ENCODE measurements at regions not wholly inside any gene's neighbourhood (a gene's known extent, or its start where the extent isn't known, plus 50 kb on each side); places are given as distances from the start of the nearest gene placed in this dataset.

DNA sequence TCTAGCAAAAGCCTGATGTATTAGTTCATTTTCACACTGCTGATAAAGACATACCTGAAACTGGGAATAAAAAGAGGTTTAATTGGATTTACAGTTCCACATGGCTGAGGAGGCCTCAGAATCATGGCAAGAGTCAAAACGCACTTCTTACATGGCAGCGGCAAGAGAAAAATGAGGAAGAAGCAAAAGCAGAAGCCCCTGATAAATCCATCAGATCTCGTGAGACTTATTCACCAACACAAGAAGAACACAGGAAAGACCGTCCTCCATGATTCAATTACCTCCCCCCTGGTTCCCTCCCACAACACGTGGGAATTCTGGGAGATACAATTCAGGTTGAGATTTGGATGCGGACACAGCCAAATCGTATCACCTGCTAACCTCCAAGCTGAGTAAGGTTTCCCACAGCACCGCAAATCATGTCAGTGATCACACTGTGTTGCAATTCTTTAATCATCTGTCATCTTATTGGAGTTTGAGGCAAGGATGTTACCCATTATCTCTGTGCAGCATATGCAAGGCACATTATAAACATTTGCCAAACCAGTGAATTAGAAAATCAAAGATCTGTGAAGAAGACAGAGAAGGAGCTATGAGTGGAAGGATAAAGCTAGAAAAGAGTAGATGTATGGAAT is 128.5 kb downstream of the ZNF281 start:
- DNase-seq = no peak

GRCh38 chr1:200279810-200280411 is 129.9 kb downstream of the ZNF281 start:
- peak; percentile 23 for DNase-seq

DNA sequence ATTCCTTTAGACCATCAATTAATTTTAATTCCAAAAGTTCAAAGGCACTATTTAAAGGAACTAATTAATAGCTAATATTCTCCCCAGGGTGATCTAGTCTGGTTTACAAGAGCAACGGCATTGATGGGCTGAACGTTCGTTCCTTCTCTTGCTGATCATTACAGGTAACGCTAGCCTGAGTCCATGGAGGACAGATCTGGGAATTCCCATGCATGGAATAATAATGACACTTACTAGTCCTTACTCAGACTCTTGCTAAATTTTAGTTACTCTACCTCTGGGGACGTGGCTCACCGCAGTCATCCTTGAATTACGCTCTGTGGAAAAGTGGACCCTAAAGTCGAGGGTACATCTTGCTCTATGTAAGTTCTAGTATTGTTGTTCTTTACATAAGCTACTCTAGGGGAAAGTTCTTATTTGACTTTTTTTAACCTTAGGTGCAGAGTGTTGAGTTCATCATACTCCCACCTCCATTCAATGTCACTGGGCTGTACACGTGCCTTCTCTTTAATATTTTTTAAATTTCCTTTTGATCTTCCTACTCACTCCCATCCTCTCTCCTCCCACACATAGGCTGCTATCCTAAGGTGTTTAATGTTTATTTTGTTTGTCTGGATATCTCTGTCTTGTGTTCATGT is 133.9 kb downstream of the ZNF281 start:
- no peak for DNase-seq

DNA sequence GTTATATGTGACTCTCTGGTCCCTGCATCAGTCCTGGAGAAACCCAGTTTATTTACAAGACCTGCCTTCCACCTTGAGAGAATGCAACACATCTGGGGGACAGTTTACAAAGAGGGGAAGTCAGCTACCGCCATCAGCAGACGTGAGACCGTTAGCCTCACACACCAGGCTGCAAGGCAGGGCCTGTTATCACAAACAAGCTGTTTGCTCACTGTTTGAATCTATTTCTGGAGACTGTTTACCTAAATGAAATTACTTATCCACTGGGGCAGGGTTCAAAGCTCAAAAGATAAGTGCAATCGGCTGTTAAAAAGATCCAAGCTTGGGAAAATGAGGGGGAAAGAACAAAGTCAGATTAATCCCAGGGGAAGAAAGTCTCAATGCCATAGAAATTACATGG is 134.4 kb downstream of the ZNF281 start:
- DNase-seq = no peak

DNA sequence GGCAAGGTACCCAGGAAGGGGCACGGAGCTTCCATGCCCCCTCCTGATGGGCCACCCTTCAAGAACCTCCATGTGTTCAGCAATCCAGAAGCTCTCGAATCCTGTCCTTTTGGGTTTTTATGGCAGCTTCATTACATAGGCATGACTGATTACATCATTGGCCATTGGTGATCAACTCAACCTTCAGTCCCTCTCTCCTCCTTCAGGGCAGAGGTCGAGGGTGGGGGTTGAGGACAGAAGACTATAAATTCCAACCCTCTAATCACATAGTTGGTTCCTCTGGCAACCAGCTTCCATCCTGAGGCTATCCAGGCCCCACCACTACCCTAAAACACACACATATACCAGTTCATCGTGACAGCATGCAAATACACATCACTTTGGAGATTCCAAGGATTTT is 135.7 kb downstream of the ZNF281 start:
- DNase-seq = no peak

DNA sequence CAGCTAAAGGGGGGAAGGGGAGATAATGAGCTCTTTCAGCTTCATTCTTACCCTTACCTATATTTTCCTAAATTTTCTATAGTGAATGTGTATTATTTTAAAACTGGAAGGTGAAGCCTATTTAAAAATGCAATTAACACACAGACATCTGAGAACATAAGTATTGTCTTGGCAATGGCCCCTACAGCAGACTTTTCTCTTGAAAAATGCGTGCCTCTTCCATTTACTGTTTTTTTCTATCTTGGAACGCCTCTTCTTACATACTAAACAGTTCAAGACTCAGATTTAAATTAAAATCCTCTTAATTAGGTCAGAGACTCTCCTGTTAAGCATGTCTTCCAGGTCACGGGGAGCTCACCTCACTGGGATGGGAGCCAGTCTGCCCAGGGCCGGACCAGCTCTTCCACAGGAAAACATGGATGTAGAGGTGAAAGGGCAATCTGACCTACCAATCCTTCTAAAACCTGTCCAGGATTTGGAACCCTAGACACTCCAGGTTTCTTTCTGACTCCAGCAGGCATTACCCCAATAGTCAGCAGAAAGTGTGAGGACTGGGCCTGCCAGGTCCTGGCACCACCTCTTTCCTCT is 137.3 kb downstream of the ZNF281 start:
- DNase-seq = no peak

GRCh38 chr1:200269256-200269655 is 140.6 kb downstream of the ZNF281 start:
- DNase-seq = no peak

DNA sequence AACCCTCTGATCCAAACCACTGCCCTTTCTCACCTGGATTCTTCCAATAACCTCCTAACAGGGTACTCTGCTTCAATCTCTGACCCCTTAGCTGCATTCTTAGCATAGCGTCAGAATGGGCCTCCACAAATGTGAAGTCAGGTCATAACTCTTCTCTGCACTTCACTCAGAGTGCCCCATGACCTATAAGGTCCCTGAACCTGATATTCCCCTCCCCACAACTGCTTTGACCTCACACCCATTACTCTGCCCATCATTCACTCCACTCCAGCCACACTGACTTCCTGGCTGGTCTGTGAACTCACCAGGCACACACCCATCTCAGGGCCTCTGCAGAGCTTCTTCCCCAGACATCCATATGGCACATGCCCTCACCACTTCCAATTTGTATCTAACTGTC is 141.9 kb downstream of the ZNF281 start:
- DNase-seq = no peak

GRCh38 chr1:200267458-200267857 is 142.4 kb downstream of the ZNF281 start:
- DNase-seq = no peak

GRCh38 chr1:200266871-200267270 is 143.0 kb downstream of the ZNF281 start:
- DNase-seq = no peak

DNA sequence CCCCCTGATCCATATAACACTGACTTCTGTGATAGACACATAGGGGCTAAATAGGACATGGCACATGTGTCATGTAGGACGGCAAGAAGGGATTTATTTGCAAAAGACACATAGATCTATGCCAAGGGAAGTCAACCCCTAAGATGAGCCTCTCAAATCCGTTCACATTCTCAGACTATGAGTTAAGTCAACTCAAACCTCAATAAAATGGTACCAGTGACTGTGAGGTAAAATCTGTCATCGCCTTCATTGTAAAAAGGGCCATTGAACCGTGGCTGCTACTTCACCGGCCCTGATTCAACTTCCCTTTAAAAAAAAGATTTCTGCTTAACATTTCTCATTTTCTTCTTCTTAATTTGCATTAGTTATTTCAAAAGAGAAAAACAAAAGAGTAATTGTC is 144.0 kb downstream of the ZNF281 start:
- DNase-seq = no peak

- no peak for DNase-seq
Observed at GRCh38 chr1:200265104-200265503, 144.7 kb downstream of the ZNF281 start.

- no peak for DNase-seq
Observed at GRCh38 chr1:200263203-200263602, 146.6 kb downstream of the ZNF281 start.

DNA sequence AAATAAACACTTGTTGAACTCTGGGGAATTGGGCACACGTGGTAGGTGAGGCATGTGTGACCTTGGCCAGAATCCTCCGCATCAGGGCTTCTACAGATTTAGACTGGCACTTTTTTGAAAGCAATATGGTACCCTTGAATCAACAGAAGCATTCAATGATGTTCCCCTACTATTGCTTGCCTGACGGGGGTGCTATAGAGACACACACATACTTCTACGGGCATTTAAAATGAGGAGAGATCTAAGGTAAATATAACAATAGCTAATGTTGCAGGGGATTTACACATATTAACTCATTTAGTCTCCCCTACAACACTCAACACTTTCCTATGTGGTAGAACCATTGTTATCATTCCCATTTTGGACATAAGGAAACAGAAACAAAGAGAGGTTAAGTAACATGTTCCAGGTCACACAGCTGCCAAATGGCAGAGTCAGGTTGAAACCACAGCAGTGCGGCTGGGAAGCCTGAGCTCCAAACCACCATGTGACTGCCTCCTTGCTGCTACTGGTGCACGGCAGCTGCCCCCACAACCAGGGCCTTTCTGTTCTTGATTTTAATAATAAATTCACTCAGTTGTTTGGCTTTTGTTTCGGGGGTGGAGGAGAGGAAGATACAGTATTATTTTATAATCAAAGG is 147.4 kb downstream of the ZNF281 start:
- no peak for DNase-seq

DNA sequence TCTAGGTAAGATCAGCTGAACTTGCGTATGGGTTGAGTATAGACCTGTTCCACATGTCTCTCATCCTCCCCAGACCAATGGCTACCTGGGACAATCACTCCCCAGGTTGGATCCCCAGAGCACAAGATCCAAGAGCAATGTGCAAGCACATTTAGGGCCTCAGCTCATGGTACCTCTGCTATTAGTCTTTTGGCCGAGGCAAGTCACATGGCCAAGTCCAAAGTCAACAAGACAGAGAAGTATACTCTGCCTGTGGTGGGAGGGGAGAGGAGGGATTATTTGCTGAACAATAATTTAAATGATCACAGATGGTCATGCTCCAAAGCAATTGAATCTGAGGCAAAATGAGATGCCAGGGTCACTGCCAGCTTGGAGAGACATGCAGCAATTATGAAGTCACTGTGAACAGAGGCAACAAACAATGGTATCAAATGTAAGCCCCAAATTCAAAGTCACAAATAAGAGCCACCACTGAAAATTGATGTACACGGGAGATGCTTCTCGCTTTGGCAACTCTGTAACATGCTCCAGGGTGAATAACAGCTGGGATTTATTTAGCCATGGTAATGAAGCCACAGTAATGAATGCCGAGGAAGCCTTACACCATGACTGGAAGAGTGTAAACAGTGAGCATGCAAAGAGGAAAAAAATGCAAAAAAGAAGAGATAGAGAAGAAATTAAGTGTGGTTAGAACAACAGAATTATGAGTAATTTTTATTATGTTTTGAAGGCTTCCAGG is 149.1 kb downstream of the ZNF281 start:
- no peak for DNase-seq

GRCh38 chr1:200258447-200259375 is 151.1 kb downstream of the ZNF281 start:
- no peak for DNase-seq

GRCh38 chr1:200257235-200257634 is 152.6 kb downstream of the ZNF281 start:
- DNase-seq = no peak

DNA sequence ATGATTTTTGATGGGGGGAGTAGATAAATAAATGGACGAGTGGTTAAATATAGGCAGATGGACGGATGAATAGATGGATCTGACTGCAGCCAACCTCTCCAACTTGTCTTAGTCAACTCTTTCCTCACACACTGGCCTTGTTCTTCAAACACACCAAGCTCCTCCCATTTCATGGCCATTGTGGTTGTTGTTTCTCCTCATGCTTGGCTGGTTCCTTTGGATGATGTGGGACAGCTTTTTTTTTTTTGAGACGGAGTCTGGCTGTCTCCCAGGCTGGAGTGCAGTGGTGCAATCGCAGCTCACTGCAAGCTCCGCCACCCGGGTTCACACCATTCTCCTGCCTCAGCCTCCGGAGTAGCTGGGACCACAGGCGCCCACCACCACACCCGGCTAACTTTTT is 155.2 kb downstream of the ZNF281 start:
- peak; percentile 73 for DNase-seq

GRCh38 chr1:200253774-200254495 is 155.9 kb downstream of the ZNF281 start:
- DNase-seq = no peak

- DNase-seq = no peak
Observed at GRCh38 chr1:200252531-200252930, 157.3 kb downstream of the ZNF281 start.

DNA sequence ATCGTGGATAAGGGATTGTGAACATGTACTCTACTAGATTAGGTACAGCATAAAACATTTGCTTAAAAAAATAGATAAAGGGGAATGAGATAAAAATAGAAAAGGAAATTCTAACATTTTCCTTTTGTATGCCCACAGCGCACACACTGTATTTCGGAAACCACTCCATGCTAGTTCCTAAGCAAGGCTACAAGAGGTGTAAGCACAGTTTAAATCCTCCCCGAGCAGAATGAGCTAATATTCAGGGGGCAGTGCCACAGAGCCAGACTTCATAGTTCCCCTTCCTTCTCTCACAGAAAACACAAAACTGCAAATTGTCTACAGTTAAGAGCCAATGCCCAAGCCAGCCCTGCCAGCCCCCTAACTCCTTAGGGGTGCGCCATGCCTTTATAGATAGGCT is 159.4 kb downstream of the ZNF281 start:
- DNase-seq = no peak
